ENCODE measurements at regions not wholly inside any gene's neighbourhood (a gene's known extent, or its start where the extent isn't known, plus 50 kb on each side); places are given as distances from the start of the nearest gene placed in this dataset.

GRCh38 chr12:105985383-105985782 is 153.4 kb downstream of the NUAK1 start:
- TF ChIP-seq CTCF (IDR thresholded peaks at IDR 0.05) (no peak), POLR2A (IDR thresholded peaks at IDR 0.05) (no peak)

All from ovary (tissue), 3 donors.